A549 (cell line): ENCODE measurements at regions not wholly inside any gene's neighbourhood (a gene's known extent, or its start where the extent isn't known, plus 50 kb on each side); places are given as distances from the start of the nearest gene placed in this dataset.

Experiments
- ATAC-seq, 2 experiments: fragments of 200-7000 bp in 1 of 2; fragments of >200 bp in 1 of 2; cut with Nextera tagmentation in 1 of 2; cut with Tn5 transposase in 1 of 2; 3 replicates each; pipeline versions ENCODE4 v1.8.0 to v1.9.1; 2018 to 2020; ENCODE audit warnings: mild to moderate bottlenecking in 1 of 2, moderate library complexity in 1 of 2
- CTCF ChIA-PET: fragments of 300-600 bp; sonication (Branson Sonifier 250); formaldehyde crosslinking; extraction: SDS; loops from one replicate; lab custom pipeline; 2021; ENCODE audit warnings: antibody characterized with exemption, inconsistent platforms; lab: Yijun Ruan, JAX
- POLR2A ChIA-PET: fragments of 350-600 bp; formaldehyde crosslinking; extraction: SDS; loops from one replicate; lab custom pipeline; 2021; ENCODE audit warnings: antibody characterized with exemption, inconsistent platforms; lab: Yijun Ruan, JAX
- DNase-seq, 2 experiments: peaks; one replicate each; pipeline versions ENCODE4 v3.0.0 to v3.0.0-alpha.2; 2011 to 2016; ENCODE audit warnings: low read depth in 1 of 2, low spot score in 1 of 2
- FAIRE-seq: peaks from 2 replicates; lab custom pipeline; 2011; peaks lifted over from hg19 to GRCh38; lab: Jason Lieb, UNC
- H3K27ac ChIP-seq, 2 experiments: fragments of >200 bp; sonication (Bioruptor Twin); formaldehyde crosslinking; 3 replicates each; pipeline ENCODE4 v1.5.1; 2016 to 2017
- H3K4me1 ChIP-seq: fragments of >200 bp; sonication (Bioruptor Twin); formaldehyde crosslinking; 3 replicates; pipeline ENCODE4 v1.6.1; 2016
- H3K4me2 ChIP-seq: fragments of >200 bp; sonication (Bioruptor Twin); formaldehyde crosslinking; 3 replicates; pipeline ENCODE4 v1.6.1; 2016
- H3K4me3 ChIP-seq: fragments of >200 bp; sonication (Bioruptor Twin); formaldehyde crosslinking; 3 replicates; pipeline ENCODE4 v1.5.1; 2016
- H3K9me3 ChIP-seq: fragments of >200 bp; sonication (Bioruptor Twin); formaldehyde crosslinking; 3 replicates; pipeline ENCODE4 v1.6.1; 2016
- CEBPB ChIP-seq, 2 experiments: fragments of >200 bp in 1 of 2; sonication (Bioruptor Twin) in 1 of 2; formaldehyde crosslinking in 1 of 2; IDR thresholded peaks; 2 replicates each; pipeline ENCODE4 v1.6.1; 2012 to 2016
- CHD2 ChIP-seq: fragments of 150-350 bp; IDR thresholded peaks from 2 replicates; pipeline ENCODE4 v1.6.1; 2014; ENCODE audit warnings: low read length; ENCODE audit not compliant: partially characterized antibody
- EHMT2 ChIP-seq: fragments of 200-600 bp; sonication (generic); IDR thresholded peaks from 2 replicates; pipeline ENCODE4 v1.6.1; 2016; ENCODE audit warnings: antibody characterized with exemption, low read depth, mild to moderate bottlenecking, moderate library complexity
- EP300 ChIP-seq, 2 experiments: fragments of >200 bp; sonication (Bioruptor Twin); formaldehyde crosslinking; IDR thresholded peaks; 2 replicates in 1 of 2; 3 replicates in 1 of 2; pipeline ENCODE4 v1.6.1; 2016 to 2017
- ESRRA ChIP-seq: fragments of 150-350 bp; IDR thresholded peaks from 2 replicates; pipeline ENCODE4 v1.6.1; 2014; ENCODE audit warnings: mild to moderate bottlenecking, low read length, borderline replicate concordance
- FOXS1 ChIP-seq: fragments of 250-450 bp; sonication (Bioruptor Pico); IDR thresholded peaks from 2 replicates; pipeline ENCODE4 v1.5.0; 2020; ENCODE audit warnings: mild to moderate bottlenecking, moderate library complexity
- HDAC2 ChIP-seq: fragments of 200-600 bp; sonication (generic); IDR thresholded peaks from 2 replicates; pipeline ENCODE4 v1.6.1; 2016
- HOXB5 ChIP-seq: fragments of 250-450 bp; sonication (Bioruptor Pico); IDR thresholded peaks from 2 replicates; pipeline ENCODE4 v1.5.0; 2020; ENCODE audit warnings: mild to moderate bottlenecking, moderate library complexity
- JUNB ChIP-seq: fragments of >200 bp; sonication (Bioruptor Twin); formaldehyde crosslinking; IDR thresholded peaks from 2 replicates; pipeline ENCODE4 v1.6.1; 2016
- KDM1A ChIP-seq: fragments of 200-600 bp; sonication (generic); IDR thresholded peaks from 2 replicates; pipeline ENCODE4 v1.6.1; 2016; ENCODE audit warnings: low read depth, mild to moderate bottlenecking
- MAFK ChIP-seq: fragments of 450-650 bp; IDR thresholded peaks from 2 replicates; pipeline ENCODE4 v1.6.1; 2014; ENCODE audit not compliant: partially characterized antibody
- NFE2L2 ChIP-seq: fragments of 150-350 bp; conservative IDR thresholded peaks from 2 replicates; pipeline ENCODE4 v1.6.1; 2014; ENCODE audit warnings: low read length
- NPAS2 ChIP-seq: fragments of 250-450 bp; sonication (Bioruptor Pico); IDR thresholded peaks from 2 replicates; pipeline ENCODE4 v1.8.0; 2022; ENCODE audit warnings: mild to moderate bottlenecking, moderate library complexity, borderline replicate concordance
- PHF8 ChIP-seq: fragments of 200-600 bp; sonication (generic); IDR thresholded peaks from 2 replicates; pipeline ENCODE4 v1.6.1; 2016; ENCODE audit warnings: low read depth, mild to moderate bottlenecking, antibody characterized with exemption, moderate library complexity, borderline replicate concordance
- RAD21 ChIP-seq, 2 experiments: fragments of >200 bp in 1 of 2; sonication (Bioruptor Twin) in 1 of 2; formaldehyde crosslinking in 1 of 2; IDR thresholded peaks in 1 of 2; conservative IDR thresholded peaks in 1 of 2; 2 replicates in 1 of 2; 3 replicates in 1 of 2; pipeline ENCODE4 v1.6.1; 2012 to 2018; ENCODE audit warnings: inconsistent platforms in 1 of 2
- RCOR1 ChIP-seq: fragments of 150-350 bp; IDR thresholded peaks from 2 replicates; pipeline ENCODE4 v1.6.1; 2014; ENCODE audit warnings: antibody characterized with exemption, low read length, low read depth
- SMC3 ChIP-seq: fragments of >200 bp; sonication (Bioruptor Twin); formaldehyde crosslinking; IDR thresholded peaks from 3 replicates; pipeline ENCODE4 v1.6.1; 2018; ENCODE audit warnings: inconsistent platforms
- ZC3H11A ChIP-seq: fragments of 450-650 bp; IDR thresholded peaks from 2 replicates; pipeline ENCODE4 v1.6.1; 2014; ENCODE audit warnings: antibody characterized with exemption, mild to moderate bottlenecking
- ZFP36 ChIP-seq: fragments of 450-650 bp; IDR thresholded peaks from 2 replicates; pipeline ENCODE4 v1.6.1; 2014; ENCODE audit warnings: borderline replicate concordance; ENCODE audit not compliant: partially characterized antibody
- WGBS: methylation state at CpG from one replicate; pipeline ENCODE4 v1.1.6; 2017; ENCODE audit errors: missing lambda C conversion rate; 5-methylcytosine and 5-hydroxymethylcytosine counted together
- TF ChIP-seq, protein P1 (sequence below): fragments of 200-600 bp; sonication (generic); IDR thresholded peaks from 2 replicates; pipeline ENCODE4 v1.6.1; 2016; ENCODE audit warnings: antibody characterized with exemption, mild to moderate bottlenecking, moderate library complexity
- TF ChIP-seq, protein P2 (sequence below): fragments of 250-450 bp; sonication (Bioruptor Pico); IDR thresholded peaks from 2 replicates; pipeline ENCODE4 v1.5.0; 2021; ENCODE audit warnings: mild to moderate bottlenecking, moderate library complexity, borderline replicate concordance
- TF ChIP-seq, protein P3 (sequence below): fragments of 250-450 bp; sonication (Bioruptor Pico); IDR thresholded peaks from 2 replicates; pipeline ENCODE4 v1.5.0; 2020; ENCODE audit warnings: low read depth, mild to moderate bottlenecking, moderate library complexity
- TF ChIP-seq, protein P4 (sequence below): IDR thresholded peaks from 2 replicates; pipeline ENCODE4 v1.6.1; 2012; ENCODE audit warnings: low read depth, borderline replicate concordance
- TF ChIP-seq, protein P5 (sequence below): fragments of >200 bp; sonication (Bioruptor Twin); formaldehyde crosslinking; IDR thresholded peaks from 3 replicates; pipeline ENCODE4 v1.5.1; 2016
- TF ChIP-seq, protein P6 (sequence below): fragments of >200 bp; sonication (Bioruptor Twin); formaldehyde crosslinking; IDR thresholded peaks from 2 replicates; pipeline ENCODE4 v1.6.1; 2016

DNA sequence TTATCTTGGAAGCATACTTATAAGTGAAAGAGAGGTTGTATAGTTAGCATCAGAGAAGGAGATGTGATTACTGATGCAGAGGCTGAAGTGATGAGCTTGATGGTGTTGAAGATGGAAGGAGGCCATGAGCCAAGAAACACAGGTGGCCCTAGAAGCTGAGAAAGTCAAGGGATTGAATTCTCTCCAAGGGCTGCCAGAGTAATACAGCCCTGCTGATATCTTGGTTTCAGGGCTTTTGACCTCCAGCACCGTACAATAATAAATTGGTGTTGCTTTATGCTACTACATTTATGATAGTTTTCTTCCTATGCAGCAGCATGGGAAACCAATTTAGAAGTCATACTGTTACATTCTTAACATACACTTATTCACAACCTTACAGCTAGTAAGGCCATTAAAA, 1133.3 kb downstream of the AACS start:
- Histone ChIP-seq H3K27ac (no peak overlapping the region), H3K9me3 (no peaks in the 10 kb centered on the region), H3K4me1 (no peaks in the 10 kb centered on the region), H3K4me2 (no peak overlapping the region), H3K4me3 (no peak overlapping the region)
- ATAC-seq (no peak), DNase-seq (no peak), FAIRE-seq (no peak)
- CTCF ChIA-PET = no interaction called here
- TF ChIP-seq EP300 (IDR thresholded peaks at IDR 0.05) = no peak
- TF ChIP-seq, protein P1, sequence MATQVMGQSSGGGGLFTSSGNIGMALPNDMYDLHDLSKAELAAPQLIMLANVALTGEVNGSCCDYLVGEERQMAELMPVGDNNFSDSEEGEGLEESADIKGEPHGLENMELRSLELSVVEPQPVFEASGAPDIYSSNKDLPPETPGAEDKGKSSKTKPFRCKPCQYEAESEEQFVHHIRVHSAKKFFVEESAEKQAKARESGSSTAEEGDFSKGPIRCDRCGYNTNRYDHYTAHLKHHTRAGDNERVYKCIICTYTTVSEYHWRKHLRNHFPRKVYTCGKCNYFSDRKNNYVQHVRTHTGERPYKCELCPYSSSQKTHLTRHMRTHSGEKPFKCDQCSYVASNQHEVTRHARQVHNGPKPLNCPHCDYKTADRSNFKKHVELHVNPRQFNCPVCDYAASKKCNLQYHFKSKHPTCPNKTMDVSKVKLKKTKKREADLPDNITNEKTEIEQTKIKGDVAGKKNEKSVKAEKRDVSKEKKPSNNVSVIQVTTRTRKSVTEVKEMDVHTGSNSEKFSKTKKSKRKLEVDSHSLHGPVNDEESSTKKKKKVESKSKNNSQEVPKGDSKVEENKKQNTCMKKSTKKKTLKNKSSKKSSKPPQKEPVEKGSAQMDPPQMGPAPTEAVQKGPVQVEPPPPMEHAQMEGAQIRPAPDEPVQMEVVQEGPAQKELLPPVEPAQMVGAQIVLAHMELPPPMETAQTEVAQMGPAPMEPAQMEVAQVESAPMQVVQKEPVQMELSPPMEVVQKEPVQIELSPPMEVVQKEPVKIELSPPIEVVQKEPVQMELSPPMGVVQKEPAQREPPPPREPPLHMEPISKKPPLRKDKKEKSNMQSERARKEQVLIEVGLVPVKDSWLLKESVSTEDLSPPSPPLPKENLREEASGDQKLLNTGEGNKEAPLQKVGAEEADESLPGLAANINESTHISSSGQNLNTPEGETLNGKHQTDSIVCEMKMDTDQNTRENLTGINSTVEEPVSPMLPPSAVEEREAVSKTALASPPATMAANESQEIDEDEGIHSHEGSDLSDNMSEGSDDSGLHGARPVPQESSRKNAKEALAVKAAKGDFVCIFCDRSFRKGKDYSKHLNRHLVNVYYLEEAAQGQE = no peak
- TF ChIP-seq, protein P2, sequence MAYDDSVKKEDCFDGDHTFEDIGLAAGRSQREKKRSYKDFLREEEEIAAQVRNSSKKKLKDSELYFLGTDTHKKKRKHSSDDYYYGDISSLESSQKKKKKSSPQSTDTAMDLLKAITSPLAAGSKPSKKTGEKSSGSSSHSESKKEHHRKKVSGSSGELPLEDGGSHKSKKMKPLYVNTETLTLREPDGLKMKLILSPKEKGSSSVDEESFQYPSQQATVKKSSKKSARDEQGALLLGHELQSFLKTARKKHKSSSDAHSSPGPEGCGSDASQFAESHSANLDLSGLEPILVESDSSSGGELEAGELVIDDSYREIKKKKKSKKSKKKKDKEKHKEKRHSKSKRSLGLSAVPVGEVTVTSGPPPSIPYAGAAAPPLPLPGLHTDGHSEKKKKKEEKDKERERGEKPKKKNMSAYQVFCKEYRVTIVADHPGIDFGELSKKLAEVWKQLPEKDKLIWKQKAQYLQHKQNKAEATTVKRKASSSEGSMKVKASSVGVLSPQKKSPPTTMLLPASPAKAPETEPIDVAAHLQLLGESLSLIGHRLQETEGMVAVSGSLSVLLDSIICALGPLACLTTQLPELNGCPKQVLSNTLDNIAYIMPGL (CRISPR knock-in tag) = no peak
- TF ChIP-seq CEBPB (IDR thresholded peaks at IDR 0.05) = no peak
- TF ChIP-seq MAFK = no peak
- POLR2A ChIA-PET = no interaction called here
- 5% methylated on average over 1 of the region's 1 CpG for WGBS

DNA sequence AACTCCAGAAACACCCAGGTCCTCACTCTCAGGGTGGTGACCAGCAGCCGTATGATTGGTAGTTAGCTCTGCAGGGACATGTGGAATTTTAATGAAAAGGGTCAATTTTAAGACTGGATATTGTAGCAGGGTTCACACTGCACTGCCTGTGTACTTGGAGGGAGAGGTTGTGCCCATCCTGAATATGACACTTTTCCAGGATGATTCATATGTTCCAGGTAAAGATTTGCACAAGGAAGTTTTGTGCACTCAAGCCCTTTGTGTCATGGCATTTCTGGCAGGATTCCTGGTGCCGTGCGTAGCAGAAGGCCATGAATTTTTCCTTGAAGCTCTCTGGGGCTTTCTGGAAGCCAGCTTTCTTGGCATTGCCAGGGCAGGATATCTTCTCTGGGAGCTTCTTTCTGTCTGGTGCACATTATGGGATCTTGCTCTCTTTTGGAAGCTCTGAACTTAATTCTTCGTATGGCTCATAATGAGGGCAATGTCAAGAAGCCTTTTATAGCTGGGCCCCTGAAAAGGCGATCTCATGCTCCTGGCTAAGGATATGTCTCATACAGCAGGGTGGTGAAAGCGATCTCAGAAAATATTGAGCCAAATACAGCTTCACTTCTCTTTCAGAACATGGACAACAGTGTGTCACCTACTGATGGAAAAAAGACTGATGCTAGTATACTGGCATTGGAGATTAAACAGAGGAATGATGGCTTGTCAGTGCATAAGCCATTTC, 1133.9 kb downstream of the AACS start:
- TF ChIP-seq, protein P3, sequence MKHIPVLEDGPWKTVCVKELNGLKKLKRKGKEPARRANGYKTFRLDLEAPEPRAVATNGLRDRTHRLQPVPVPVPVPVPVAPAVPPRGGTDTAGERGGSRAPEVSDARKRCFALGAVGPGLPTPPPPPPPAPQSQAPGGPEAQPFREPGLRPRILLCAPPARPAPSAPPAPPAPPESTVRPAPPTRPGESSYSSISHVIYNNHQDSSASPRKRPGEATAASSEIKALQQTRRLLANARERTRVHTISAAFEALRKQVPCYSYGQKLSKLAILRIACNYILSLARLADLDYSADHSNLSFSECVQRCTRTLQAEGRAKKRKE (CRISPR knock-in tag) = no peak
- TF ChIP-seq, protein P4, sequence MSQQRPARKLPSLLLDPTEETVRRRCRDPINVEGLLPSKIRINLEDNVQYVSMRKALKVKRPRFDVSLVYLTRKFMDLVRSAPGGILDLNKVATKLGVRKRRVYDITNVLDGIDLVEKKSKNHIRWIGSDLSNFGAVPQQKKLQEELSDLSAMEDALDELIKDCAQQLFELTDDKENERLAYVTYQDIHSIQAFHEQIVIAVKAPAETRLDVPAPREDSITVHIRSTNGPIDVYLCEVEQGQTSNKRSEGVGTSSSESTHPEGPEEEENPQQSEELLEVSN = no peak
- TF ChIP-seq NFE2L2 (no peak), ZC3H11A (no peak), PHF8 (no peak), NPAS2 (CRISPR knock-in tag) (no peak), ZFP36 (no peak), FOXS1 (CRISPR knock-in tag) (no peak), RAD21 (conservative IDR thresholded peaks at IDR 0.05 in 1 of 2, IDR thresholded peaks at IDR 0.05 in 1 of 2) (no peak), HDAC2 (no peak), CHD2 (no peak), HOXB5 (CRISPR knock-in tag) (no peak), KDM1A (no peak), EHMT2 (no peak), RCOR1 (no peak), SMC3 (no peak), JUNB (no peak), ESRRA (no peak)
- TF ChIP-seq, protein P5, sequence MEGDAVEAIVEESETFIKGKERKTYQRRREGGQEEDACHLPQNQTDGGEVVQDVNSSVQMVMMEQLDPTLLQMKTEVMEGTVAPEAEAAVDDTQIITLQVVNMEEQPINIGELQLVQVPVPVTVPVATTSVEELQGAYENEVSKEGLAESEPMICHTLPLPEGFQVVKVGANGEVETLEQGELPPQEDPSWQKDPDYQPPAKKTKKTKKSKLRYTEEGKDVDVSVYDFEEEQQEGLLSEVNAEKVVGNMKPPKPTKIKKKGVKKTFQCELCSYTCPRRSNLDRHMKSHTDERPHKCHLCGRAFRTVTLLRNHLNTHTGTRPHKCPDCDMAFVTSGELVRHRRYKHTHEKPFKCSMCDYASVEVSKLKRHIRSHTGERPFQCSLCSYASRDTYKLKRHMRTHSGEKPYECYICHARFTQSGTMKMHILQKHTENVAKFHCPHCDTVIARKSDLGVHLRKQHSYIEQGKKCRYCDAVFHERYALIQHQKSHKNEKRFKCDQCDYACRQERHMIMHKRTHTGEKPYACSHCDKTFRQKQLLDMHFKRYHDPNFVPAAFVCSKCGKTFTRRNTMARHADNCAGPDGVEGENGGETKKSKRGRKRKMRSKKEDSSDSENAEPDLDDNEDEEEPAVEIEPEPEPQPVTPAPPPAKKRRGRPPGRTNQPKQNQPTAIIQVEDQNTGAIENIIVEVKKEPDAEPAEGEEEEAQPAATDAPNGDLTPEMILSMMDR = no peak
- TF ChIP-seq, protein P6, sequence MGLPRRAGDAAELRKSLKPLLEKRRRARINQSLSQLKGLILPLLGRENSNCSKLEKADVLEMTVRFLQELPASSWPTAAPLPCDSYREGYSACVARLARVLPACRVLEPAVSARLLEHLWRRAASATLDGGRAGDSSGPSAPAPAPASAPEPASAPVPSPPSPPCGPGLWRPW = no peak
- Histone ChIP-seq H3K9me3 (no peaks in the 10 kb centered on the region), H3K4me1 (no peaks in the 10 kb centered on the region), H3K4me3 (no peak overlapping the region), H3K4me2 (no peak overlapping the region), H3K27ac (no peak overlapping the region)
- ChIA-PET CTCF (no interaction called here), POLR2A (no interaction called here)
- FAIRE-seq (no peak), DNase-seq (no peak), ATAC-seq (no peak)
- 2% methylated on average over 6 of the region's 6 CpGs for WGBS
